ENCODE measurements at regions not wholly inside any gene's neighbourhood (a gene's known extent, or its start where the extent isn't known, plus 50 kb on each side); places are given as distances from the start of the nearest gene placed in this dataset.

GRCh38 chr18:7492385-7492784 lies 74.7 kb upstream of the PTPRM start:
- intact Hi-C loops (cut with micrococcal nuclease; ENCODE audit: unreplicated experiment) (no loop called here), in situ Hi-C loops (cut with HindIII; ENCODE audit: low pct_unique_long_range_greater_than_20kb, low sequenced_read_pairs) (no loop called here)
- Histone ChIP-seq H3K36me3 (ENCODE audit: control insufficient read depth, insufficient read depth, low read length) (no peaks in the 10 kb centered on the region), H3K27ac (ENCODE audit: low read length) (no peak overlapping the region), H3K27me3 (ENCODE audit: control insufficient read depth, insufficient read depth, low read length) (no peaks in the 10 kb centered on the region), H3K9me3 (ENCODE audit: control insufficient read depth, insufficient read depth, low read depth, low read length) (no peaks in the 10 kb centered on the region), H3K4me3 (ENCODE audit: low read depth in 2 of 2, low read length in 2 of 2) (no peak overlapping the region), H3K4me1 (ENCODE audit: control insufficient read depth, insufficient read depth, low read length) (no peaks in the 10 kb centered on the region)
- DNase-seq (ENCODE audit: low read depth, low spot score) (no peak), ATAC-seq (no peak)
- BruUV-seq (replicated peaks), result no TSS peak
- CTCF ChIA-PET, result no interaction called here
- POLR2A ChIA-PET, result no interaction called here
- TF ChIP-seq TCF7L2 (IDR thresholded peaks at IDR 0.05; ENCODE audit: low read depth, low read length) (no peak), SIN3A (IDR thresholded peaks at IDR 0.05; ENCODE audit: borderline replicate concordance, insufficient read depth, low read depth, low read length) (no peak), CTCF (IDR thresholded peaks at IDR 0.05) (no peak), POLR2AphosphoS5 (IDR thresholded peaks at IDR 0.05; ENCODE audit: low read depth, low read length) (no peak), REST (IDR thresholded peaks at IDR 0.05; ENCODE audit: insufficient read depth in 1 of 2, low read depth in 2 of 2, low read length in 1 of 2) (no peak)

GRCh38 chr18:7497081-7497480 lies 70.0 kb upstream of the PTPRM start:
- BruUV-seq (replicated peaks), result no TSS peak
- intact Hi-C loops (cut with micrococcal nuclease; ENCODE audit: unreplicated experiment) (no loop called here), in situ Hi-C loops (cut with HindIII; ENCODE audit: low pct_unique_long_range_greater_than_20kb, low sequenced_read_pairs) (no loop called here)
- no peak overlapping the region for H3K27ac ChIP-seq (ENCODE audit: low read length)
- H3K4me1 ChIP-seq (ENCODE audit: control insufficient read depth, insufficient read depth, low read length), result no peaks in the 10 kb centered on the region
- no peaks in the 10 kb centered on the region for H3K27me3 ChIP-seq (ENCODE audit: control insufficient read depth, insufficient read depth, low read length)
- H3K9me3 ChIP-seq (ENCODE audit: control insufficient read depth, insufficient read depth, low read depth, low read length), result no peaks in the 10 kb centered on the region
- DNase-seq (ENCODE audit: low read depth, low spot score) (no peak), ATAC-seq (no peak)
- CTCF ChIA-PET, result no interaction called here
- TF ChIP-seq CTCF (IDR thresholded peaks at IDR 0.05), result no peak
- TF ChIP-seq SIN3A (IDR thresholded peaks at IDR 0.05; ENCODE audit: borderline replicate concordance, insufficient read depth, low read depth, low read length), result no peak
- TF ChIP-seq REST (IDR thresholded peaks at IDR 0.05; ENCODE audit: insufficient read depth in 1 of 2, low read depth in 2 of 2, low read length in 1 of 2), result no peak
- no peak for TF ChIP-seq POLR2AphosphoS5 (IDR thresholded peaks at IDR 0.05; ENCODE audit: low read depth, low read length)
- TF ChIP-seq TCF7L2 (IDR thresholded peaks at IDR 0.05; ENCODE audit: low read depth, low read length), result no peak
- POLR2A ChIA-PET, result no interaction called here
- no peaks in the 10 kb centered on the region for H3K36me3 ChIP-seq (ENCODE audit: control insufficient read depth, insufficient read depth, low read length)
- H3K4me3 ChIP-seq (ENCODE audit: low read depth in 2 of 2, low read length in 2 of 2), result no peak overlapping the region
